ENCODE measurements at regions not wholly inside any gene's neighbourhood (a gene's known extent, or its start where the extent isn't known, plus 50 kb on each side); places are given as distances from the start of the nearest gene placed in this dataset.

DNA sequence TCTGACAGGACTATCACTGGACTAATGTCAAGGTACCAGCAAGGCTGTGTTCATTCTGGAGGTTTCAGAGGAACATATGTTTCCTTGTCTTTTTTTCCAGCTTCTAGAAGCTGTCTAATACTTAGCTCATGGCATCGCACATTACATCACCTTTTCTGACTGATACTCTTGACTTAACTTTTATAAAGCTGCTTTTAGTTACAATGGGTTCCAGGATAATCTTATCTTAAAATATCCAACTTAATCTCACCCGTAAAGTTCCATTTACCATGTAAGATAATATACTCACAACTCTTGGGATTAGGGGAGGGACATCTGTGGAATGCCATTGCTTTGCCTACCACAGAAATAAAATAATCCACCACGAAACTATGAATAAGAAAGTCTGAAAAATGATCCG, 394.2 kb downstream of the CDH19 start:
- intact Hi-C loops (cut with micrococcal nuclease), result no loop called here
- ChIA-PET CTCF (no interaction called here), POLR2A (no interaction called here), RAD21 (ENCODE audit: low non-redundant PET in 1 of 2, low total read pairs in 2 of 2, uncharacterized antibody in 2 of 2, unreplicated experiment in 2 of 2) (no interaction called here)
- DNase-seq (ENCODE audit: low read depth, low spot score) (no peak), ATAC-seq (no peak)
- Histone ChIP-seq H3K4me1 (ENCODE audit: control insufficient read depth in 1 of 2, insufficient read depth in 2 of 2, low read length in 2 of 2) (no peaks in the 10 kb centered on the region), H3K4me2 (ENCODE audit: low read length) (no peak overlapping the region), H3K4me3 (replicated peaks in 1 of 2; ENCODE audit: low read depth in 1 of 2, low read length in 2 of 2) (no peak overlapping the region), H3K9me2 (ENCODE audit: insufficient read depth) (no peaks in the 10 kb centered on the region), H2AFZ (ENCODE audit: low read depth, low read length, poor library complexity, severe bottlenecking) (no peak overlapping the region), H3K9me3 (ENCODE audit: control insufficient read depth in 1 of 2, insufficient read depth in 1 of 2, low read depth in 1 of 2, low read length in 2 of 2) (peaks cover 0 to 11% of the 10 kb centered on the region in 2 experiments; a peak in 3 of 4 replicates), H3K27me3 (ENCODE audit: insufficient read depth, low read length) (no peaks in the 10 kb centered on the region), H4K20me1 (ENCODE audit: insufficient read depth) (no peaks in the 10 kb centered on the region), H3K79me2 (ENCODE audit: insufficient read depth, low read length) (no peaks in the 10 kb centered on the region), H3K36me3 (ENCODE audit: control insufficient read depth in 1 of 2, insufficient read depth in 2 of 2, low read length in 2 of 2) (no peaks in the 10 kb centered on the region), H3K9ac (ENCODE audit: low read length) (no peak overlapping the region), H3K27ac (ENCODE audit: low read depth, low read length) (no peak overlapping the region)
- BruUV-seq (replicated peaks), result no TSS peak
- TF ChIP-seq, protein P1, sequence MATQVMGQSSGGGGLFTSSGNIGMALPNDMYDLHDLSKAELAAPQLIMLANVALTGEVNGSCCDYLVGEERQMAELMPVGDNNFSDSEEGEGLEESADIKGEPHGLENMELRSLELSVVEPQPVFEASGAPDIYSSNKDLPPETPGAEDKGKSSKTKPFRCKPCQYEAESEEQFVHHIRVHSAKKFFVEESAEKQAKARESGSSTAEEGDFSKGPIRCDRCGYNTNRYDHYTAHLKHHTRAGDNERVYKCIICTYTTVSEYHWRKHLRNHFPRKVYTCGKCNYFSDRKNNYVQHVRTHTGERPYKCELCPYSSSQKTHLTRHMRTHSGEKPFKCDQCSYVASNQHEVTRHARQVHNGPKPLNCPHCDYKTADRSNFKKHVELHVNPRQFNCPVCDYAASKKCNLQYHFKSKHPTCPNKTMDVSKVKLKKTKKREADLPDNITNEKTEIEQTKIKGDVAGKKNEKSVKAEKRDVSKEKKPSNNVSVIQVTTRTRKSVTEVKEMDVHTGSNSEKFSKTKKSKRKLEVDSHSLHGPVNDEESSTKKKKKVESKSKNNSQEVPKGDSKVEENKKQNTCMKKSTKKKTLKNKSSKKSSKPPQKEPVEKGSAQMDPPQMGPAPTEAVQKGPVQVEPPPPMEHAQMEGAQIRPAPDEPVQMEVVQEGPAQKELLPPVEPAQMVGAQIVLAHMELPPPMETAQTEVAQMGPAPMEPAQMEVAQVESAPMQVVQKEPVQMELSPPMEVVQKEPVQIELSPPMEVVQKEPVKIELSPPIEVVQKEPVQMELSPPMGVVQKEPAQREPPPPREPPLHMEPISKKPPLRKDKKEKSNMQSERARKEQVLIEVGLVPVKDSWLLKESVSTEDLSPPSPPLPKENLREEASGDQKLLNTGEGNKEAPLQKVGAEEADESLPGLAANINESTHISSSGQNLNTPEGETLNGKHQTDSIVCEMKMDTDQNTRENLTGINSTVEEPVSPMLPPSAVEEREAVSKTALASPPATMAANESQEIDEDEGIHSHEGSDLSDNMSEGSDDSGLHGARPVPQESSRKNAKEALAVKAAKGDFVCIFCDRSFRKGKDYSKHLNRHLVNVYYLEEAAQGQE (IDR thresholded peaks at IDR 0.05; ENCODE audit: low read depth), result no peak
- TF ChIP-seq, protein P2, sequence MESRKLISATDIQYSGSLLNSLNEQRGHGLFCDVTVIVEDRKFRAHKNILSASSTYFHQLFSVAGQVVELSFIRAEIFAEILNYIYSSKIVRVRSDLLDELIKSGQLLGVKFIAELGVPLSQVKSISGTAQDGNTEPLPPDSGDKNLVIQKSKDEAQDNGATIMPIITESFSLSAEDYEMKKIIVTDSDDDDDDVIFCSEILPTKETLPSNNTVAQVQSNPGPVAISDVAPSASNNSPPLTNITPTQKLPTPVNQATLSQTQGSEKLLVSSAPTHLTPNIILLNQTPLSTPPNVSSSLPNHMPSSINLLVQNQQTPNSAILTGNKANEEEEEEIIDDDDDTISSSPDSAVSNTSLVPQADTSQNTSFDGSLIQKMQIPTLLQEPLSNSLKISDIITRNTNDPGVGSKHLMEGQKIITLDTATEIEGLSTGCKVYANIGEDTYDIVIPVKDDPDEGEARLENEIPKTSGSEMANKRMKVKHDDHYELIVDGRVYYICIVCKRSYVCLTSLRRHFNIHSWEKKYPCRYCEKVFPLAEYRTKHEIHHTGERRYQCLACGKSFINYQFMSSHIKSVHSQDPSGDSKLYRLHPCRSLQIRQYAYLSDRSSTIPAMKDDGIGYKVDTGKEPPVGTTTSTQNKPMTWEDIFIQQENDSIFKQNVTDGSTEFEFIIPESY (IDR thresholded peaks at IDR 0.05; ENCODE audit: extremely low read depth, insufficient replicate concordance, low read length), result no peak
- TF ChIP-seq EGR1 (IDR thresholded peaks at IDR 0.05; ENCODE audit: low read depth) (no peak), EZH2 (IDR thresholded peaks at IDR 0.05) (no peak), FOSL1 (IDR thresholded peaks at IDR 0.05; ENCODE audit: low read depth) (no peak), SRF (IDR thresholded peaks at IDR 0.05; ENCODE audit: low read depth) (no peak), ZFX (IDR thresholded peaks at IDR 0.05) (no peak)
- TF ChIP-seq, protein P3, sequence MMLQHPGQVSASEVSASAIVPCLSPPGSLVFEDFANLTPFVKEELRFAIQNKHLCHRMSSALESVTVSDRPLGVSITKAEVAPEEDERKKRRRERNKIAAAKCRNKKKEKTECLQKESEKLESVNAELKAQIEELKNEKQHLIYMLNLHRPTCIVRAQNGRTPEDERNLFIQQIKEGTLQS (IDR thresholded peaks at IDR 0.05), result no peak

All from HCT116 (cell line).